GM12872 (cell line): ENCODE measurements at regions not wholly inside any gene's neighbourhood (a gene's known extent, or its start where the extent isn't known, plus 50 kb on each side); places are given as distances from the start of the nearest gene placed in this dataset.

Experiments
- TF ChIP-seq, protein P1 (sequence below): IDR thresholded peaks from 3 replicates; pipeline ENCODE4 v1.5.1; 2011; ENCODE audit warnings: low read depth, mild to moderate bottlenecking, low read length, moderate library complexity; ENCODE audit not compliant: insufficient read depth

DNA sequence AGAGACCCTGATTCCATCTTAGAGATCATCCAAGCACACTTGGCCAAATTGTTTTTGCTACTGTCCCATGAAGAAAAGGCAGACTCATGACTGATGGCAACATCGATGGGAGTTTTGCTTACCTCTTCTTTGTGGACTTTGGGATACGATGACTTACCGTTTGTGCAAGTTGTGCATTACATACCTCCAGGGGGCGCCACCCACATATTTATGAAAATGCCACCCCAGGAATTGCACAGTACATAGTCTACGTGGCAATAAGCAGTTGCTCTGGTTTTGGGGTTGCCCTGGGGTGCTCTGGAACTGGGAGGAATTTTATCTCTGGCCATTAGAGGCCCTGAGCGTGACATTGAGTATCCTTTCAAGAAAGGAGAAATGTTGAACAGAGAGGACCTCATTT, 139.0 kb upstream of the CCZ1B start:
- TF ChIP-seq, protein P1, sequence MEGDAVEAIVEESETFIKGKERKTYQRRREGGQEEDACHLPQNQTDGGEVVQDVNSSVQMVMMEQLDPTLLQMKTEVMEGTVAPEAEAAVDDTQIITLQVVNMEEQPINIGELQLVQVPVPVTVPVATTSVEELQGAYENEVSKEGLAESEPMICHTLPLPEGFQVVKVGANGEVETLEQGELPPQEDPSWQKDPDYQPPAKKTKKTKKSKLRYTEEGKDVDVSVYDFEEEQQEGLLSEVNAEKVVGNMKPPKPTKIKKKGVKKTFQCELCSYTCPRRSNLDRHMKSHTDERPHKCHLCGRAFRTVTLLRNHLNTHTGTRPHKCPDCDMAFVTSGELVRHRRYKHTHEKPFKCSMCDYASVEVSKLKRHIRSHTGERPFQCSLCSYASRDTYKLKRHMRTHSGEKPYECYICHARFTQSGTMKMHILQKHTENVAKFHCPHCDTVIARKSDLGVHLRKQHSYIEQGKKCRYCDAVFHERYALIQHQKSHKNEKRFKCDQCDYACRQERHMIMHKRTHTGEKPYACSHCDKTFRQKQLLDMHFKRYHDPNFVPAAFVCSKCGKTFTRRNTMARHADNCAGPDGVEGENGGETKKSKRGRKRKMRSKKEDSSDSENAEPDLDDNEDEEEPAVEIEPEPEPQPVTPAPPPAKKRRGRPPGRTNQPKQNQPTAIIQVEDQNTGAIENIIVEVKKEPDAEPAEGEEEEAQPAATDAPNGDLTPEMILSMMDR = peak; percentile 44; the same call in 2 of the 3 replicates

DNA sequence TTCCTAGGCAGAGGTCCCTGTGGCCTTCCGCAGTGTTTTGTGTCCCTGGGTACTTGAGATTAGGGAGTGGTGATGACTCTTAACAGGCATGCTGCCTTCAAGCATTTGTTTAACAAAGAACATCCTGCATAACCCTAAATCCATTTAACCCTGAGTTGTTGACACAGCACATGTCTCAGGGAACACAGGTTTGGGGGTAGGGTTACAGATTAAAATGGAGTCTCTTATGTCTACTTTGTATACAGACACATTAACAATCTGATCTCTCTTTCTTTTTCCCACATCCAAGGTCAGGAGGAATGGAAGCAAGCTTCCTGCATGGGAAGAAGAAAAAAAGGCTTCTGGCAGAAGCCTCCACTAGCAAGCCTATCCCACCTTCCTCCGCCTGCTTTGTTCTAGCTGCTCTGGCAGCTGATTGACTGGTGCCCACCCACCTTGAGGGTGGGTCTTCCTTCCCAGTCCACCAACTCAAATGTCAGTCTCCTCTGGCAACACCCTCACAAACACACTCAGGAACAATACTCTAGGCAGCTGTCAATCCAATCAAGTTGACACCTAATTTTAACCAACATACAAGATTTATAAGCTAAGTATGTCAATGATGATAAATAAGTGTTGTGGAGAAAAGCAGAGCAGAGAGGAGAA, 176.5 kb upstream of the CCZ1B start:
- TF ChIP-seq, protein P1 = no peak

DNA sequence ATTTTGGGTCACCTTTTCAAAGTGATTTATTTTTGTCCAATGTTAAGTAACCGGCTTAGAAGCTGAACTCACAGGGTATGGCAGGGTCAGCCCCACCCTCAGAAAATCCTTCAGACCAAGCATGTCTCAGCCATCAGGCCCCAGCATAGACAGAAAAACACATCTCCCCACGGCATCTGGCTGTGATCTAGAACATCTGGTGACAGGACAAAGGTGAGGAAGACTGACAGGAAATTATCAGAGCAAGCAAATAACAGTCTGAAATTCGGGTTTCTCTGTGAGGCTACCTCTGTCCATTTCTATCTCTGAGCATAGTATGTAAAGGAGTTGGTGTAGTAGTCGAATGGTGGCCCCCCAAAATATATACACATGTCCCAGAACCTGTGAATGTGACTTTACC, 177.0 kb upstream of the C1GALT1 start:
- TF ChIP-seq, protein P1 = no peak

DNA sequence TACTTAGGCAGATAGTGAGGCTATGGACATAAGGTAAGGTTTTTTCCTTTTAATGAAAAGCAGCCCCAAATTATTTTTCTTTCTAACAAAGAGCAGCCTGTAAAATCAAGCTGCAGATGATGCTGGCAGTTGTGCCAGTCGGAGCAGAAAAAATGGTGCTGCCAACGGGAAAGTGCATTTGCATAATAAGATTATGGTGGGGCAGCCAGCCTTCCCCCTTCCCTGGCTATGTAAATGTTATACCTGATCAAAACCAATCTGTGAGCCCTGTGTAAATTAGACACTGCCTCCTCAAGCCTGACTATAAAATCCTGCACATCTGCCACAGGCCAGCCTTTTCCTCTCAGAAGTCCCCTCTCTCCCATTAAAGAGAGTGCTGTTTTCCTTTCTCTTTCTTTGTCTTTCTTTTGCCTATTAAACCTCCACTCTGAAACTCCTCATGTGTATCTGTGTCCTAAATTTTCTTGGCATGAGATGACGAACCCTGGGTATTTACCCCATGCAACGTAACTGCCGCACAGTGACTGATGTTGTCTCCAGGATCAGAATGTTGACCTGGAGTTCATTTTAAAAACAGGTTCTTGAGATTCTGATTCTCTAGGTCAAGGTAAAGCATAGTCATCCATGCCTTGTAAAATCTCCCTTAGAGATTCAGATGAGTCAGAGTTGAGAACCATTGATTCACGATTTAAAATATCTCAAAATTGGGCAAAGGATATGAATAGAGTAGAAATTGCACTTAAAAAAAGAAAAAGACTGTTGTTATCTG, 167.3 kb upstream of the C1GALT1 start:
- TF ChIP-seq, protein P1 = no peak

DNA sequence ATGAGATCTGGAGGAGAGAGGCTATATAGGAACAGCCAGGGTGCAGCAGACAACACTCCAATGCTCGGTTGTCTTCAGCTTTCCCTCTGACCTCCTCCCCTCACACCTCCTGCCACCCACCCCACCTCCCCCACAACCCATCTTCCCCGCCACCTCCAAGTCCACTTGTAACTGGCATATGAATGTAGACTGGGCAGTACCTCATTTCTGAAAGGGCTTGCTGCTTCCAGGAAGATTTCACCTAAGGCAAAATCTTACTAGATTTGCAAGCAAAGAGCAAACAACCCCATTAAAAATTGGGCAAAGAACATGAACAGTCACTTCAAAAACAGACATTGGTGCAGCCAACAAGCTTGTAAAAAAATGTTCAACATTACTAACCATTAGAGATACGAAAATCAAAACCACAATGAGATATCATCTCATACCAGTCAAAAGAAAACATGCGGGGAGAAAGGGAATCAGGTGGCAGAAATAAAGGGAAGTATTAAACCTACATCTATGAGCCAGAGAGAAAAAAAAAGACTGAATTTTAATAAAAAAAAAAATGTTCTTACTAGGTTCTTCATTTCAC, 164.6 kb upstream of the C1GALT1 start:
- TF ChIP-seq, protein P1 = no peak

DNA sequence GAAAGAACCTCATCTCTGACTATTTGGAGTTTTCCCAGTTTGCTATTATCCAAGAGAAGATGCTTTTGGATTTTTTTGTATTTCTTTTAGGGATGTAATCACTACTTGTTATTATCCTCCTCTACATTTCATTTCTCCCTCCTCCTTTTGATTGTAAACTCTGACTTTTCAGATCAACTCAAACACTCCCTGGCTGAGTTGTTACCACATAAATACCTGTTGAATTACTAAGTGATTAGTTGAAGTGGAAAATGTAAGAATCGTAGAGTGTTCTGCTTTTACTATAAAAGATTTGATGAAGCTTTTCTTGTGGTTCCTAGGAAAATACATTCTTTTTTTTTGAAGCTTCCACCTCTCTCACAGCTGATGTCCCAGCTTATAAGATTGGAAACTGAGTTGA, 164.1 kb upstream of the C1GALT1 start:
- TF ChIP-seq, protein P1 = no peak

DNA sequence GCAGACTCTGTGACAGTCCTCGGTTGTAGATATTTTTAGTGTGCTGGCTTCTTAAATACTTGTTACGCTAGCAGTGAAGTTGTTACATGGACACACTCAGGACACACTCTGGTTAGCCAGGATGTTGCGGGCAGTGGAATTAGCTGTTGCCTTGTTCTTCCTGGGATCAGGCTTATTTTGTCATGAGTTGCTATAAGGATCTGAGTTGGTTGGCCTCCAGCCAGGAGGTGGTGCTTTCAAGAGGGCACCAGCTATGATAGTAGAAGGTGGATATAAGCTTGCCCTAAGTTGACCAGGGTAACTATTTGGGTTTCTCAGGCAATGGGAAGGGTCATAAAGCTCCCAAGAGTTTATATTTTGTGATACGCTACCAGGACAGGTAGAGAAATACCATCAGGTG, 150.1 kb upstream of the C1GALT1 start:
- TF ChIP-seq, protein P1 = no peak
